ENCODE measurements at regions not wholly inside any gene's neighbourhood (a gene's known extent, or its start where the extent isn't known, plus 50 kb on each side); places are given as distances from the start of the nearest gene placed in this dataset.

DNA sequence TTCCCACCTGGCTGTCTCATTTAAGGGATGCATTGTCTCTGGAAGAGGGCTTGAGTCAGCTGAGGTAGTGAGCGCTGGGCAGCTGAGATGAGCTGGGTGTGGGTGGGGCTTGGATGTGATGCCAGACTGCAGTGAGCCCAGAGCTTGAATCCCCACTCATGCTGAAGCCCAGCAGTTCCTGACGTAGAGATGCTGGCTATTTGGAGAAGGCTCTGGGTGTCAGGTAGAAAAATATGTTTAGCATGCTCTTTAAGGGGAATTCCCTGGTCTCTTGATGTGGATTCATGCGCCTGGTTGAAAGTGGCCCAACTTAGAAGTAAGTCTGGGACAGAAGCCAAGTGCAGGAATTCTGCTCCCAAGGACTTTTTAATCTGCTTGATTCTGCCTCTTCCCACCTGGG, 241.5 kb upstream of the IGFBP3 start (continued):
- TF ChIP-seq TBL1XR1 (IDR thresholded peaks at IDR 0.05; ENCODE audit: low read depth, low read length): no peak
- TF ChIP-seq, protein P1, sequence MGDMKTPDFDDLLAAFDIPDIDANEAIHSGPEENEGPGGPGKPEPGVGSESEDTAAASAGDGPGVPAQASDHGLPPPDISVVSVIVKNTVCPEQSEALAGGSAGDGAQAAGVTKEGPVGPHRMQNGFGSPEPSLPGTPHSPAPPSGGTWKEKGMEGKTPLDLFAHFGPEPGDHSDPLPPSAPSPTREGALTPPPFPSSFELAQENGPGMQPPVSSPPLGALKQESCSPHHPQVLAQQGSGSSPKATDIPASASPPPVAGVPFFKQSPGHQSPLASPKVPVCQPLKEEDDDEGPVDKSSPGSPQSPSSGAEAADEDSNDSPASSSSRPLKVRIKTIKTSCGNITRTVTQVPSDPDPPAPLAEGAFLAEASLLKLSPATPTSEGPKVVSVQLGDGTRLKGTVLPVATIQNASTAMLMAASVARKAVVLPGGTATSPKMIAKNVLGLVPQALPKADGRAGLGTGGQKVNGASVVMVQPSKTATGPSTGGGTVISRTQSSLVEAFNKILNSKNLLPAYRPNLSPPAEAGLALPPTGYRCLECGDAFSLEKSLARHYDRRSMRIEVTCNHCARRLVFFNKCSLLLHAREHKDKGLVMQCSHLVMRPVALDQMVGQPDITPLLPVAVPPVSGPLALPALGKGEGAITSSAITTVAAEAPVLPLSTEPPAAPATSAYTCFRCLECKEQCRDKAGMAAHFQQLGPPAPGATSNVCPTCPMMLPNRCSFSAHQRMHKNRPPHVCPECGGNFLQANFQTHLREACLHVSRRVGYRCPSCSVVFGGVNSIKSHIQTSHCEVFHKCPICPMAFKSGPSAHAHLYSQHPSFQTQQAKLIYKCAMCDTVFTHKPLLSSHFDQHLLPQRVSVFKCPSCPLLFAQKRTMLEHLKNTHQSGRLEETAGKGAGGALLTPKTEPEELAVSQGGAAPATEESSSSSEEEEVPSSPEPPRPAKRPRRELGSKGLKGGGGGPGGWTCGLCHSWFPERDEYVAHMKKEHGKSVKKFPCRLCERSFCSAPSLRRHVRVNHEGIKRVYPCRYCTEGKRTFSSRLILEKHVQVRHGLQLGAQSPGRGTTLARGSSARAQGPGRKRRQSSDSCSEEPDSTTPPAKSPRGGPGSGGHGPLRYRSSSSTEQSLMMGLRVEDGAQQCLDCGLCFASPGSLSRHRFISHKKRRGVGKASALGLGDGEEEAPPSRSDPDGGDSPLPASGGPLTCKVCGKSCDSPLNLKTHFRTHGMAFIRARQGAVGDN (IDR thresholded peaks at IDR 0.05): no peak
- no peak for TF ChIP-seq HDAC2 (IDR thresholded peaks at IDR 0.05)
- TF ChIP-seq, protein P2, sequence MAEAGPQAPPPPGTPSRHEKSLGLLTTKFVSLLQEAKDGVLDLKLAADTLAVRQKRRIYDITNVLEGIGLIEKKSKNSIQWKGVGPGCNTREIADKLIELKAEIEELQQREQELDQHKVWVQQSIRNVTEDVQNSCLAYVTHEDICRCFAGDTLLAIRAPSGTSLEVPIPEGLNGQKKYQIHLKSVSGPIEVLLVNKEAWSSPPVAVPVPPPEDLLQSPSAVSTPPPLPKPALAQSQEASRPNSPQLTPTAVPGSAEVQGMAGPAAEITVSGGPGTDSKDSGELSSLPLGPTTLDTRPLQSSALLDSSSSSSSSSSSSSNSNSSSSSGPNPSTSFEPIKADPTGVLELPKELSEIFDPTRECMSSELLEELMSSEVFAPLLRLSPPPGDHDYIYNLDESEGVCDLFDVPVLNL (IDR thresholded peaks at IDR 0.05; ENCODE audit: low read depth, low read length): no peak
- no peak for TF ChIP-seq MEF2B (IDR thresholded peaks at IDR 0.05; ENCODE audit: partially characterized antibody, poor library complexity, severe bottlenecking)
- TF ChIP-seq HSF1 (IDR thresholded peaks at IDR 0.05; ENCODE audit: low read depth, low read length): no peak
- no peak for TF ChIP-seq ATF2 (IDR thresholded peaks at IDR 0.05; ENCODE audit: low read length)
- no peak for TF ChIP-seq FOXM1 (IDR thresholded peaks at IDR 0.05; ENCODE audit: low read depth, low read length)
